NCI-H1105 treated with DMSO at 0.1 percent for 48 hours (cell line): ENCODE measurements at regions not wholly inside any gene's neighbourhood (a gene's known extent, or its start where the extent isn't known, plus 50 kb on each side); places are given as distances from the start of the nearest gene placed in this dataset.

ENCODE experiments used
- DNase-seq: peaks from one replicate; lab custom pipeline; 2025; lab: John Stamatoyannopoulos, UW

DNA sequence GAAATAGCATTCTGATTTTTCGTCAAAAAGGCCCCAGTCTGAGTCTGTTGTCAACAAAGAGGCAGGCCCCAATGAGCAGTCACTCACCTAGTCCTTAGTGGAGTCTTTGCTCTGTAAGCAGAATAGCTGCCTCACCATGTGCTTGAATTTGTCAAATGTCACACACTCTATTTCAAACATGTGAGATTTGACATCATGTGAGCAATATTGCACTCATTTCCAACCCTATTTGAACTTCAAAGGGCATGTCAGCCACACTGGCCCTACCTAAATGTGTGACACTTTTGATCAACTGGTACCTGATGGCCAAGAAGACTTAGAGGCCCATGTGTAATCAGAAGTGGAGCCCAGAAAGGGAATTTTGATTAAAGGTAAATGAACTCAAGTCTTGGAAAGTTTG lies 59.4 kb upstream of the PLAC1 start:
- no peak for DNase-seq

DNA sequence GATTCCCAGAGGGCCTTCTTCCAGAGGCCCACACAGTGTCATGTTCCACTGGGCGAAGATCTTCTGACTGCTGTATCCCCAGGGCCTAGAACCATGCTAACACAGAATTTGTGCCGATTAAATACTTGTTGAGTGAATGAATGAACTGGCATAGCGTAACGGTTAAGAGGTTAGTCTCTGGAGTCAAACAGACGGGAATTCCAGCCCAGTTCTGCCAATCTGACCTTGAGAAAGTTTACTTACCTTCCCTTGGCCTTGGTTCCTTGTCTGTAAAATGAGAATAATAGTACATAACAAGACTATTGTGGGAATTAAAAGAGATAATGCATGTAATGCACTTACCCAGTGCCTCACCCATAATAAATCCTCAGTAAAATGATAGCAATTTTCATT lies 58.3 kb upstream of the PLAC1 start:
- DNase-seq, result no peak

DNA sequence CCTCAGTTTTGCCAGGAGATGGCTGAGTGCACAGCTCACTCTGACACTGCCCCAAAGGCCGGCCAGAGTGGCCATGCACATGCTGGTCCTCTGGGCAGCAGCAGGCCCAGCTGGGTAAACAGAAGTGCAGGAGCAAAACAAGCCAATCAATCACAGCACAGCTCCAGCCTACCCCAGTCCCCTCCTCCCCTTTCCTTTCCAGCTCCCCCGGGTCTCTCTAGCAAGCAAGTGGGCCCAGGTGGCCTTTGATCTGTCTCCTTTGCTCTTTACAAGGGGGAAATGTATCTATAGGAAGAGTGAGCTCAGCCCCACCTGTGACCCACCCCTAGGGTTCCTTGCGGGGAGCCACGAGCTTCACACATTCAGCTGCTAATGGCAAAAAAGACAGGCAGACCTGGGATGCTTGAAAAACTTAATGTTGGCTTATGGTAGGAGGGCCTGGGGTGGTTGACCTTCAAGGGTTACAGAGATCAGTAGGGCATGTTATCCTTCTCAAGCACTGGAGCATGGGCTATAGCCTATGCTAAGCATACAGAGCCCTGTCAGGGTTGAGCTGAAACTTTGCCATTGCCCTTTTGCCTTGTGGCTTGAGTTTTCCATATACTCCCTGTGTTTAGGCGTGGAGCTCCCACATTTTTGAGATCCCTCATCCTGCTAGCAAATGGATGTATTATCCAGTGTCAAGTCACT lies 57.8 kb upstream of the PLAC1 start:
- DNase-seq, result no peak

DNA sequence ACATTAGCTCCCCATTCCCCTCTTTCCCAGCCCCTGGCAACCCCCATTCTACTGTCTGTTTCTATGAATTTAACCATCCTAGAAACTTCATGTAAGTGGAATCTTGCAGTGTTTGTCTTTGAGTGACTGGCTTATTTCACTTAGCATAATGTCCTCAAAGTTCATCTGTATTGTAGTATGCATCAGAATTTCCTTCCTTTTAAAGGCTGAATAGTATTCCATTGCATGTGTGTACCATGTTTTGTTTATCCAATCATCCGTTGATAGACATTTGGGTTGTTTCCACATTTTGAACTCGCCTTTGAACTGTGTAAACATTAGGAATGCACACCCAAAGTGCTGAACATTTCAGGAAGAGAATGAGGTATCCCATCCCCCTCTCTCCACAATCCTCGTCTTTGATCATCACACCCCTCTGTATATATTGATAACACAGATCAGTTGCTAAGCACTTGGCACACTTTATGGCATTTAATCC lies 56.4 kb upstream of the PLAC1 start:
- no peak for DNase-seq

DNA sequence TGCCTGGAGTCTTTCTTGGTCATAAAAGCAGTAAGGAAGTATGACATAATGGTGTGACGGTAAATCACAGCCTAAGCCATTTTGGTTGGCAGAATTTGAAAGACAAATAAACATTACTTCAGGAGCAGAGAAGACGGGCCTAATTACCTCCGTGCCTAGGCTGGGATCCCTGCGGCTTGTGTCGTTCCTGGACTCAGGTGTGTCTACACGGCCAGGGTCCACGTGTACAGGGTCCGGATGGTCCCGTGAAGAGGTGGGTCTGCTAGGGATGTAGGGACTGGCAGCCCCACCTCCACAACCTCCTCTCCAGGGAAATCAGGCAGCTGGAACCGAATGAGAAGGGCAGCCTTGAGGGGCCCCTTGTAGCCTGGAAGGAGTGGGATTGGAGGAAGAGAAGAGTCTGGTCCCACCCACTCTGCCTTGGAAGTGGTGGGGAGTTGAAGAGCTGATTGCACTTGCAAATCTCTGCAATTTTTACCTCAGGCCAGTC lies 55.4 kb upstream of the PLAC1 start:
- DNase-seq, result no peak

DNA sequence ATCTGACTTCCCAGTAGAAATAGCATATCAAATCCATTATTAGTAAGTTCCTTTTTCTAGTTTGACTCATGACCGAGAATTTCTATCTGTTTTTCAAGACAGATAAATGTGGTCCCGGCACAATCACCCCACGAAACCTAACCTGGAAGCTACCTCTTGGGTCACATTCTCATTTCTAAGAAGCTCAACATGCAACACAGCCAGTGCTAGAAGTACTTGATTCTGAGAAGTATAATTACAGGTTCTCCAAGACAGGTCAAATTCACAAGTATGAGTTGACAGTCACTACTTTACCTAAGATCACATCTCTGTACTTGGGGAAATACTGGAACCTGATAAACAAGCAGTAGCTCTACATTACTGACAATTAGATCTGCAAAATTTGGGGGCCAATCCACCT lies 54.0 kb upstream of the PLAC1 start:
- DNase-seq, result no peak

DNA sequence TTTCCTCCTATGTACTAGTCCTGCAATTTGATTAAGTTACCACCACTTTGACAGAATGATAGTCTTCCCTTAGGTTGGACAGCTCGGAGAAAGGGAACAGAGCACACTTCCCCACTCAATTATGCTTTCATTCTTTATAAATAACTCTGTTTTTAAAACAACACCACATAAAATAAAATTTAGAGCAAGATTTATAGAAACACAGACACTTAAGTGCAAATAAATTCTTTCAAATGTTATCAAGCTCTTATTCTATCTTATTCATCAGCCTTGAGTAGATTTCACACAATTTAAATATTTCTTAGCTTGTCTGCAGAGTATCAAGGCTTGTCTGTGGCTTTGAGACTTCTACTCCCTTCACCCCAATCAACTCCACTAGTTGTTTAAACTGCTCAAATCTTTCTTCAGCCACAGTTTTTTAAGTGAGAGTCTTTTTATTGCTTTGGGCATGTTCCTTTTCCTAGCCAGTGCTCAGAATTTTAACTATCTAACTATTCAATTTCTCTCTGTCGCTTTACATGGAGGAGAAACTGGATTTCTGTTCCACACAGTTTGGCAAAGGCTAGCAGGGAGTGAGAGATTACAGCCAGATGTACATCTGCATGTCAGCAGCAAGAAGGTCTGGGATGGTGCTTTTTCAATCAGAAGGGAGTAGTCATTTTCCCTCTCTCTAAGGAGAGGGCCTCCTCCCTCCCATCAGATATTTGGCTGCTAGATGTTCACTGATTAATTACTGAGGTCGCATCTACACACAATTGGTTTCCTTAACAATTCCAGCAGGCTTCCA lies 53.1 kb upstream of the PLAC1 start:
- no peak for DNase-seq
